ENCODE measurements at regions not wholly inside any gene's neighbourhood (a gene's known extent, or its start where the extent isn't known, plus 50 kb on each side); places are given as distances from the start of the nearest gene placed in this dataset.

- H3K36me3 Mint-ChIP-seq: peaks cover 4% of the 10 kb centered on the region
- H3K9me3 Mint-ChIP-seq: no peaks in the 10 kb centered on the region
- Histone ChIP-seq H3F3A (ENCODE audit: low read depth) (no peaks in the 10 kb centered on the region), H3K4me3 (no peak overlapping the region), H3K4me1 (peaks cover 6% of the 10 kb centered on the region), H3K36me3 (peaks cover 5% of the 10 kb centered on the region), H2AFZ (replicated peaks) (no peak overlapping the region), H3K27ac (no peak overlapping the region), H3K9me3 (ENCODE audit: low read depth) (no peaks in the 10 kb centered on the region), H3K79me2 (ENCODE audit: low read depth) (no peaks in the 10 kb centered on the region), H4K20me1 (ENCODE audit: low read depth) (no peaks in the 10 kb centered on the region), H3K4me2 (no peak overlapping the region), H3K9ac (no peak overlapping the region), H3K27me3 (no peaks in the 10 kb centered on the region)
- H3K4me1 Mint-ChIP-seq: peaks cover under 1% of the 10 kb centered on the region
- no peaks in the 10 kb centered on the region for H3K27me3 Mint-ChIP-seq (ENCODE audit: insufficient read depth, low read depth)
- TF ChIP-seq EZH2 (IDR thresholded peaks at IDR 0.05) (no peak), CTCF (IDR thresholded peaks at IDR 0.05) (no peak), EZH2phosphoT487 (IDR thresholded peaks at IDR 0.05) (no peak)
- no peak for DNase-seq (ENCODE audit: low spot score)
- H3K4me3 Mint-ChIP-seq: no peak overlapping the region
- H3K27ac Mint-ChIP-seq: no peak overlapping the region
Measured at GRCh38 chr18:41585512-41585911, 369.5 kb upstream of the PIK3C3 start.

- no peak overlapping the region for H3K4me3 ChIP-seq
- H3K27ac Mint-ChIP-seq: peak overlapping the region; percentile 0
- H3K4me3 Mint-ChIP-seq: no peak overlapping the region
- H3K9me3 ChIP-seq (ENCODE audit: low read depth): no peaks in the 10 kb centered on the region
- H3K4me2 ChIP-seq: no peak overlapping the region
- H3K4me1 Mint-ChIP-seq: peaks cover 46% of the 10 kb centered on the region
- H3K27me3 ChIP-seq: no peaks in the 10 kb centered on the region
- no peaks in the 10 kb centered on the region for H3K27me3 Mint-ChIP-seq (ENCODE audit: insufficient read depth, low read depth)
- no peak overlapping the region for H3K27ac ChIP-seq
- peaks cover 8% of the 10 kb centered on the region for H3K36me3 Mint-ChIP-seq
- H3K9ac ChIP-seq: no peak overlapping the region
- H3K79me2 ChIP-seq (ENCODE audit: low read depth): no peaks in the 10 kb centered on the region
- H3K36me3 ChIP-seq: peaks cover 5% of the 10 kb centered on the region
- no peak for DNase-seq (ENCODE audit: low spot score)
- H2AFZ ChIP-seq (replicated peaks): no peak overlapping the region
- H3K4me1 ChIP-seq: peaks cover 31% of the 10 kb centered on the region
- peaks cover 10% of the 10 kb centered on the region for H3F3A ChIP-seq (ENCODE audit: low read depth)
- H4K20me1 ChIP-seq (ENCODE audit: low read depth): no peaks in the 10 kb centered on the region
- peaks cover 2% of the 10 kb centered on the region for H3K9me3 Mint-ChIP-seq
- TF ChIP-seq EZH2 (IDR thresholded peaks at IDR 0.05): no peak
- no peak for TF ChIP-seq CTCF (IDR thresholded peaks at IDR 0.05)
- TF ChIP-seq EZH2phosphoT487 (IDR thresholded peaks at IDR 0.05): no peak
Measured at GRCh38 chr18:41579185-41579584, 375.8 kb upstream of the PIK3C3 start.

- Mint-ChIP-seq H3K27ac (peak overlapping the region; percentile 47), H3K4me3 (no peak overlapping the region), H3K36me3 (peaks cover 11% of the 10 kb centered on the region), H3K4me1 (peaks cover 50% of the 10 kb centered on the region), H3K9me3 (peaks cover 2% of the 10 kb centered on the region), H3K27me3 (ENCODE audit: insufficient read depth, low read depth) (no peaks in the 10 kb centered on the region)
- Histone ChIP-seq H3K9me3 (ENCODE audit: low read depth) (no peaks in the 10 kb centered on the region), H3K27ac (no peak overlapping the region), H3K4me1 (peaks cover 36% of the 10 kb centered on the region), H4K20me1 (ENCODE audit: low read depth) (no peaks in the 10 kb centered on the region), H3K4me3 (no peak overlapping the region), H3K27me3 (no peaks in the 10 kb centered on the region), H3K36me3 (peaks cover 5% of the 10 kb centered on the region), H2AFZ (replicated peaks) (no peak overlapping the region), H3K79me2 (ENCODE audit: low read depth) (no peaks in the 10 kb centered on the region), H3F3A (ENCODE audit: low read depth) (peaks cover 10% of the 10 kb centered on the region), H3K4me2 (no peak overlapping the region), H3K9ac (no peak overlapping the region)
- TF ChIP-seq EZH2phosphoT487 (IDR thresholded peaks at IDR 0.05) (no peak), EZH2 (IDR thresholded peaks at IDR 0.05) (no peak), CTCF (IDR thresholded peaks at IDR 0.05) (no peak)
- no peak for DNase-seq (ENCODE audit: low spot score)
Measured at GRCh38 chr18:41577529-41577928, 377.5 kb upstream of the PIK3C3 start.
